K562 (cell line): ENCODE measurements at regions not wholly inside any gene's neighbourhood (a gene's known extent, or its start where the extent isn't known, plus 50 kb on each side); places are given as distances from the start of the nearest gene placed in this dataset.

ENCODE experiments used
- ATF2 ChIP-seq: sonication (generic); formaldehyde crosslinking; IDR thresholded peaks from 2 replicates; pipeline ENCODE4 v1.8.1; 2022; ENCODE audit warnings: missing genetic modification reagents
- ELK3 ChIP-seq: fragments of 450-650 bp; formaldehyde crosslinking; IDR thresholded peaks from 2 replicates; pipeline ENCODE4 v1.4.0; 2020; ENCODE audit warnings: mild to moderate bottlenecking
- EZH2 ChIP-seq: IDR thresholded peaks from 2 replicates; pipeline ENCODE4 v1.6.1; 2012; ENCODE audit warnings: low read depth, mild to moderate bottlenecking, inconsistent platforms, low read length, borderline replicate concordance
- KDM4B ChIP-seq, 2 experiments: fragments of 450-650 bp in 1 of 2; sonication (generic) in 1 of 2; IDR thresholded peaks; 2 replicates each; pipeline ENCODE4 v1.6.1; 2016 to 2017; ENCODE audit warnings: borderline replicate concordance in 2 of 2, antibody characterized with exemption in 1 of 2, low read depth in 1 of 2, mild to moderate bottlenecking in 1 of 2
- KLF10 ChIP-seq: fragments of 250-450 bp; sonication (Bioruptor Pico); IDR thresholded peaks from 2 replicates; pipeline ENCODE4 v1.6.1; 2021; ENCODE audit warnings: matching md5 sums
- MTA1 ChIP-seq: fragments of 450-650 bp; IDR thresholded peaks from 2 replicates; pipeline ENCODE4 v1.6.1; 2017; ENCODE audit warnings: borderline replicate concordance
- MTF1 ChIP-seq: fragments of 250-450 bp; sonication (Bioruptor Pico); IDR thresholded peaks from 2 replicates; pipeline ENCODE4 v1.9.0; 2021; ENCODE audit warnings: moderate library complexity, mild to moderate bottlenecking, inconsistent platforms, borderline replicate concordance
- MYNN ChIP-seq, 2 experiments: sonication (generic); formaldehyde crosslinking in 1 of 2; IDR thresholded peaks; 2 replicates each; pipeline versions ENCODE4 v1.5.0 to v1.6.1; 2016 to 2020; ENCODE audit warnings: antibody characterized with exemption in 1 of 2, missing genetic modification reagents in 1 of 2
- NONO ChIP-seq, 2 experiments: fragments of 200-400 bp in 1 of 2; fragments of 450-650 bp in 1 of 2; formaldehyde crosslinking in 1 of 2; IDR thresholded peaks; 2 replicates each; pipeline ENCODE4 v1.6.1; 2017; ENCODE audit warnings: low read depth in 2 of 2, mild to moderate bottlenecking in 2 of 2, moderate library complexity in 2 of 2, low read length in 1 of 2
- RBM25 ChIP-seq: fragments of 200-400 bp; formaldehyde crosslinking; IDR thresholded peaks from 2 replicates; pipeline ENCODE4 v1.6.1; 2018; ENCODE audit warnings: low read length, low read depth, moderate library complexity; ENCODE audit not compliant: severe bottlenecking
- RHOXF2B ChIP-seq: fragments of 250-450 bp; sonication (Bioruptor Pico); conservative IDR thresholded peaks from 2 replicates; pipeline ENCODE4 v1.5.1; 2021
- SMARCE1 ChIP-seq: fragments of 450-650 bp; IDR thresholded peaks from 2 replicates; pipeline ENCODE4 v1.7.1; 2016; ENCODE audit warnings: mild to moderate bottlenecking
- SRSF3 ChIP-seq: fragments of 200-400 bp; formaldehyde crosslinking; IDR thresholded peaks from 2 replicates; pipeline ENCODE4 v1.6.1; 2016; ENCODE audit warnings: mild to moderate bottlenecking, low read length, moderate library complexity; ENCODE audit not compliant: insufficient read depth
- TAF7 ChIP-seq: fragments of 450-650 bp; IDR thresholded peaks from 2 replicates; pipeline ENCODE4 v1.6.1; 2016; ENCODE audit warnings: missing genetic modification characterization, missing compliant biosample characterization
- TFE3 ChIP-seq: fragments of 450-650 bp; formaldehyde crosslinking; IDR thresholded peaks from 2 replicates; pipeline ENCODE4 v1.4.0; 2020; ENCODE audit warnings: mild to moderate bottlenecking, mixed read lengths
- ZBTB5 ChIP-seq: fragments of 450-650 bp; IDR thresholded peaks from 2 replicates; pipeline ENCODE4 v1.6.1; 2017; ENCODE audit warnings: antibody characterized with exemption
- ZNF217 ChIP-seq: sonication (generic); formaldehyde crosslinking; IDR thresholded peaks from 2 replicates; pipeline ENCODE4 v1.8.0; 2022; ENCODE audit warnings: mild to moderate bottlenecking, missing genetic modification reagents
- ZNF398 ChIP-seq: fragments of 250-450 bp; sonication (Bioruptor Pico); IDR thresholded peaks from 2 replicates; pipeline ENCODE4 v1.8.0; 2021; ENCODE audit warnings: moderate library complexity, mild to moderate bottlenecking, inconsistent platforms
- ZNF584 ChIP-seq: fragments of 200-800 bp; sonication (Bioruptor generic); IDR thresholded peaks from 2 replicates; pipeline ENCODE4 v1.6.1; 2016; ENCODE audit warnings: low read depth, mild to moderate bottlenecking, missing genetic modification characterization, missing compliant biosample characterization

GRCh38 chr6:28807682-28808280 is 116.0 kb downstream of the TRIM27 start (continued):
- no peak for TF ChIP-seq ZNF398 (CRISPR knock-in tag)
- TF ChIP-seq ELK3 (CRISPR knock-in tag): no peak
- TF ChIP-seq MYNN (IDR thresholded peaks at IDR 0.05): no peak
- TF ChIP-seq MYNN (CRISPR knock-in tag; IDR thresholded peaks at IDR 0.05): no peak
- no peak for TF ChIP-seq KDM4B (IDR thresholded peaks at IDR 0.05; ENCODE audit: borderline replicate concordance in 2 of 2, low read depth in 1 of 2)
- no peak for TF ChIP-seq KLF10 (CRISPR knock-in tag)
- no peak for TF ChIP-seq EZH2
- no peak for TF ChIP-seq RHOXF2B
- TF ChIP-seq ZBTB5: peak; percentile 77; the same call in 1 of the 2 replicates
- no peak for TF ChIP-seq ATF2 (CRISPR knock-in tag)
- TF ChIP-seq SMARCE1: no peak; the same call in 1 of the 2 replicates
- no peak for TF ChIP-seq TAF7 (tag)
- no peak for TF ChIP-seq SRSF3
- TF ChIP-seq ZNF217 (CRISPR knock-in tag): no peak
- TF ChIP-seq RBM25: no peak
- peak; percentile 69 for TF ChIP-seq MTA1
- TF ChIP-seq ZNF584 (CRISPR knock-in tag): no peak
- no peak for TF ChIP-seq MTF1 (CRISPR knock-in tag)
- TF ChIP-seq NONO (IDR thresholded peaks at IDR 0.05; ENCODE audit: low read depth in 2 of 2, low read length in 1 of 2): no peak
- no peak for TF ChIP-seq TFE3 (CRISPR knock-in tag)
